ENCODE measurements at regions not wholly inside any gene's neighbourhood (a gene's known extent, or its start where the extent isn't known, plus 50 kb on each side); places are given as distances from the start of the nearest gene placed in this dataset.

GRCh38 chr10:2867788-2868299 lies 199.5 kb upstream of the PFKP start:
- no TSS peak for BruUV-seq (replicated peaks)
- H3K36me3 Mint-ChIP-seq (ENCODE audit: insufficient read depth, unreplicated experiment), result no peaks in the 10 kb centered on the region
- ChIA-PET CTCF (no interaction called here), POLR2A (no interaction called here)
- DNase-seq (ENCODE audit: unreplicated experiment), result no peak
- peaks cover 70% of the 10 kb centered on the region for H3K27me3 Mint-ChIP-seq (ENCODE audit: insufficient read depth, unreplicated experiment)
- no peaks in the 10 kb centered on the region for H3K4me1 Mint-ChIP-seq (ENCODE audit: insufficient read depth, unreplicated experiment)
- intact Hi-C loops (cut with micrococcal nuclease), result no loop called here
- no peak overlapping the region for H3K4me3 Mint-ChIP-seq (ENCODE audit: unreplicated experiment)
- TF ChIP-seq CTCF (IDR thresholded peaks at IDR 0.05; ENCODE audit: unreplicated experiment), result no peak
- H3K27ac Mint-ChIP-seq (ENCODE audit: low read depth, unreplicated experiment), result no peak overlapping the region
- H3K9me3 Mint-ChIP-seq (ENCODE audit: unreplicated experiment), result no peaks in the 10 kb centered on the region

- Mint-ChIP-seq H3K36me3 (ENCODE audit: insufficient read depth, unreplicated experiment) (no peaks in the 10 kb centered on the region), H3K9me3 (ENCODE audit: unreplicated experiment) (no peaks in the 10 kb centered on the region), H3K4me3 (ENCODE audit: unreplicated experiment) (no peak overlapping the region), H3K27ac (ENCODE audit: low read depth, unreplicated experiment) (no peak overlapping the region), H3K4me1 (ENCODE audit: insufficient read depth, unreplicated experiment) (no peaks in the 10 kb centered on the region), H3K27me3 (ENCODE audit: insufficient read depth, unreplicated experiment) (peaks cover 83% of the 10 kb centered on the region)
- no peak for TF ChIP-seq CTCF (IDR thresholded peaks at IDR 0.05; ENCODE audit: unreplicated experiment)
- BruUV-seq (replicated peaks), result no TSS peak
- intact Hi-C loops (cut with micrococcal nuclease), result no loop called here
- ChIA-PET POLR2A (interaction anchor here (0.8 kb wide), 1 partner anchor 721 kb away, joined by 3 read pairs; no protein-coding TSS in a partner anchor), CTCF (no interaction called here)
- no peak for DNase-seq (ENCODE audit: unreplicated experiment)
These were observed 200.8 kb upstream of the PFKP start for GRCh38 chr10:2866569-2866968.

GRCh38 chr10:2861632-2862210 lies 205.6 kb upstream of the PFKP start:
- CTCF ChIA-PET, result interaction anchor here (1.2 kb wide), 1 partner anchor 20 kb away, joined by 3 read pairs; no protein-coding TSS in a partner anchor
- H3K4me1 Mint-ChIP-seq (ENCODE audit: insufficient read depth, unreplicated experiment), result peaks cover 1% of the 10 kb centered on the region
- BruUV-seq (replicated peaks), result no TSS peak
- intact Hi-C loops (cut with micrococcal nuclease), result no loop called here
- DNase-seq (ENCODE audit: unreplicated experiment), result no peak
- no peak overlapping the region for H3K4me3 Mint-ChIP-seq (ENCODE audit: unreplicated experiment)
- no peak overlapping the region for H3K27ac Mint-ChIP-seq (ENCODE audit: low read depth, unreplicated experiment)
- no peaks in the 10 kb centered on the region for H3K36me3 Mint-ChIP-seq (ENCODE audit: insufficient read depth, unreplicated experiment)
- POLR2A ChIA-PET, result no interaction called here
- H3K9me3 Mint-ChIP-seq (ENCODE audit: unreplicated experiment), result peaks cover 5% of the 10 kb centered on the region
- TF ChIP-seq CTCF (IDR thresholded peaks at IDR 0.05; ENCODE audit: unreplicated experiment), result no peak
- H3K27me3 Mint-ChIP-seq (ENCODE audit: insufficient read depth, unreplicated experiment), result peaks cover 78% of the 10 kb centered on the region

GRCh38 chr10:2858452-2858851 lies 208.9 kb upstream of the PFKP start:
- Mint-ChIP-seq H3K4me1 (ENCODE audit: insufficient read depth, unreplicated experiment) (peaks cover 4% of the 10 kb centered on the region), H3K9me3 (ENCODE audit: unreplicated experiment) (peaks cover 5% of the 10 kb centered on the region), H3K27ac (ENCODE audit: low read depth, unreplicated experiment) (no peak overlapping the region), H3K27me3 (ENCODE audit: insufficient read depth, unreplicated experiment) (peaks cover 95% of the 10 kb centered on the region), H3K4me3 (ENCODE audit: unreplicated experiment) (no peak overlapping the region), H3K36me3 (ENCODE audit: insufficient read depth, unreplicated experiment) (no peaks in the 10 kb centered on the region)
- CTCF ChIA-PET, result interaction anchor here (0.6 kb wide), 1 partner anchor 1874 kb away, joined by 3 read pairs; no protein-coding TSS in a partner anchor
- no TSS peak for BruUV-seq (replicated peaks)
- POLR2A ChIA-PET, result no interaction called here
- DNase-seq (ENCODE audit: unreplicated experiment), result no peak
- intact Hi-C loops (cut with micrococcal nuclease), result no loop called here
- TF ChIP-seq CTCF (IDR thresholded peaks at IDR 0.05; ENCODE audit: unreplicated experiment), result no peak

Measured in MCF 10A (cell line).